ENCODE measurements at regions not wholly inside any gene's neighbourhood (a gene's known extent, or its start where the extent isn't known, plus 50 kb on each side); places are given as distances from the start of the nearest gene placed in this dataset.

DNA sequence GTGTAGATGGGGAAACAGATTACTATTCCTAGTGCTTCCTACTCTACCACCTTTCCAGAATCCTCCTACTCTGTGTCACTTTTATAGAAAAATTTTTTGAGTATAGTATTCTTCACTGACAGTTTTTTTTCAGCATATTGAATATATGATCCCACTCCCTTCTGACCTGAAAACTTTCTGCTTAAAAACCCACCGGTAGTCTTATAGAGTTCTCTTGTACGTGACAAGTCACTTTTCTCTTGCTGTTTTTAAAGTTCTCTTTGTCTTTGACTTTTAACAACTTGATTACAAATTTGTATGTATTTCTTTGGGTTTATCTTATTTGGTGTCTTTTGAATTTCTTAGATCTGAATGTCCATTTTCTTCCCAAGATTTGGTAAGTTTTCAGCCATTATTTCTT lies 133.6 kb upstream of the SLC38A2 start:
- no peaks in the 10 kb centered on the region; the same call in 1 of the 2 replicates for H3K23me2 ChIP-seq (ENCODE audit: low read depth, low read length)
- no peak overlapping the region for H3K23ac ChIP-seq (ENCODE audit: insufficient read length)
- H3K18ac ChIP-seq (ENCODE audit: extremely low read depth, low read length), result no peak overlapping the region
- no peak overlapping the region for H3K4me3 ChIP-seq (ENCODE audit: extremely low read depth in 1 of 4, insufficient read depth in 2 of 4, low read depth in 3 of 4, low read length in 4 of 4)
- peaks cover 11 to 16% of the 10 kb centered on the region in 2 experiments for H3K9me3 ChIP-seq (ENCODE audit: insufficient read depth in 2 of 2, low read depth in 1 of 2, low read length in 1 of 2)
- H4K5ac ChIP-seq (ENCODE audit: insufficient read length, low read depth, low read length), result no peak overlapping the region
- ChIA-PET CTCF (ENCODE audit: partially characterized antibody) (interaction anchor here (1.1 kb wide), 1 partner anchor 128 kb away, joined by 4 read pairs; no protein-coding TSS in a partner anchor), POLR2A (ENCODE audit: partially characterized antibody) (no interaction called here)
- H2AK5ac ChIP-seq (ENCODE audit: low read depth, low read length), result no peak overlapping the region
- no peak overlapping the region for H2BK120ac ChIP-seq (replicated peaks; ENCODE audit: low read depth, low read length)
- H4K8ac ChIP-seq (ENCODE audit: extremely low read depth, insufficient read depth, low read length), result no peak overlapping the region
- H3K14ac ChIP-seq (ENCODE audit: insufficient read length), result no peak overlapping the region
- DNase-seq (ENCODE audit: low read depth in 1 of 2, low spot score in 2 of 2) (no peak), FAIRE-seq (no peak)
- no peaks in the 10 kb centered on the region for H3K79me1 ChIP-seq (ENCODE audit: low read depth, low read length)
- H3K27ac ChIP-seq (ENCODE audit: low read depth, low read length), result no peak overlapping the region
- H4K91ac ChIP-seq (replicated peaks; ENCODE audit: insufficient read length, low read length), result no peak overlapping the region
- 96% methylated on average over 2 of the region's 2 CpGs; no CpG with 5 or more reads in 1 of the 2 experiments for WGBS, 2 experiments (ENCODE audit: extremely low coverage in 1 of 2, insufficient coverage in 1 of 2, insufficient read length in 1 of 2, insufficient replicate concordance in 2 of 2, low coverage in 1 of 2, low lambda C conversion rate in 2 of 2, missing lambda C conversion rate in 1 of 2)
- H4K20me1 ChIP-seq (replicated peaks in 1 of 2; ENCODE audit: control insufficient read depth in 1 of 2, insufficient read depth in 2 of 2, low read length in 2 of 2), result no peaks in the 10 kb centered on the region
- no peak for TF ChIP-seq SP4 (IDR thresholded peaks at IDR 0.05; ENCODE audit: low read length)
- TF ChIP-seq FOSL1 (IDR thresholded peaks at IDR 0.05; ENCODE audit: insufficient read depth, low read depth, low read length), result no peak
- no peak for TF ChIP-seq POLR2AphosphoS5 (IDR thresholded peaks at IDR 0.05; ENCODE audit: low read depth, low read length)
- no peak for TF ChIP-seq GTF2F1 (IDR thresholded peaks at IDR 0.05; ENCODE audit: borderline replicate concordance, low read depth, low read length)
- TF ChIP-seq, protein P1, sequence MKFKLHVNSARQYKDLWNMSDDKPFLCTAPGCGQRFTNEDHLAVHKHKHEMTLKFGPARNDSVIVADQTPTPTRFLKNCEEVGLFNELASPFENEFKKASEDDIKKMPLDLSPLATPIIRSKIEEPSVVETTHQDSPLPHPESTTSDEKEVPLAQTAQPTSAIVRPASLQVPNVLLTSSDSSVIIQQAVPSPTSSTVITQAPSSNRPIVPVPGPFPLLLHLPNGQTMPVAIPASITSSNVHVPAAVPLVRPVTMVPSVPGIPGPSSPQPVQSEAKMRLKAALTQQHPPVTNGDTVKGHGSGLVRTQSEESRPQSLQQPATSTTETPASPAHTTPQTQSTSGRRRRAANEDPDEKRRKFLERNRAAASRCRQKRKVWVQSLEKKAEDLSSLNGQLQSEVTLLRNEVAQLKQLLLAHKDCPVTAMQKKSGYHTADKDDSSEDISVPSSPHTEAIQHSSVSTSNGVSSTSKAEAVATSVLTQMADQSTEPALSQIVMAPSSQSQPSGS (IDR thresholded peaks at IDR 0.05; ENCODE audit: low read length), result no peak
- TF ChIP-seq TEAD4 (IDR thresholded peaks at IDR 0.05; ENCODE audit: low read depth, low read length), result no peak
- no peak for TF ChIP-seq CEBPB (IDR thresholded peaks at IDR 0.05; ENCODE audit: low read depth, low read length)
- no peak for TF ChIP-seq ZNF274 (IDR thresholded peaks at IDR 0.05; ENCODE audit: borderline replicate concordance, extremely low read depth, low read length)
- no peak for TF ChIP-seq CTBP2 (IDR thresholded peaks at IDR 0.05; ENCODE audit: borderline replicate concordance, insufficient read depth, insufficient read length, low read length)
- TF ChIP-seq RAD21 (IDR thresholded peaks at IDR 0.05 in 1 of 2, conservative IDR thresholded peaks at IDR 0.05 in 1 of 2; ENCODE audit: low read depth in 2 of 2, low read length in 2 of 2), result no peak
- no peak for TF ChIP-seq CBX8 (IDR thresholded peaks at IDR 0.05; ENCODE audit: borderline replicate concordance, low read depth, low read length)
- TF ChIP-seq POLR2A (IDR thresholded peaks at IDR 0.05; ENCODE audit: control extremely low read depth in 1 of 2, low read depth in 2 of 2, low read length in 2 of 2), result no peak
- TF ChIP-seq JUN (IDR thresholded peaks at IDR 0.05; ENCODE audit: low read depth, low read length), result no peak
- no peak for TF ChIP-seq NANOG (IDR thresholded peaks at IDR 0.05; ENCODE audit: insufficient read depth, low read depth, low read length, poor library complexity, severe bottlenecking)
- H3K4me1 ChIP-seq (replicated peaks in 1 of 4; ENCODE audit: control insufficient read depth in 3 of 4, insufficient read depth in 4 of 4, low read length in 3 of 4), result no peaks in the 10 kb centered on the region
- H2BK12ac ChIP-seq (ENCODE audit: low read depth, low read length), result no peak overlapping the region
- H2AFZ ChIP-seq (ENCODE audit: low read length), result no peak overlapping the region
- H3K4ac ChIP-seq (replicated peaks; ENCODE audit: insufficient read length, low read depth, low read length), result no peak overlapping the region
- no peak overlapping the region for H2BK5ac ChIP-seq (ENCODE audit: low read depth, low read length)
- H3K79me2 ChIP-seq (ENCODE audit: control insufficient read depth in 1 of 2, insufficient read depth in 2 of 2, low read length in 2 of 2), result no peaks in the 10 kb centered on the region
- H2BK15ac ChIP-seq (ENCODE audit: low read length), result no peak overlapping the region
- H3K4me2 ChIP-seq (ENCODE audit: insufficient read depth in 1 of 2, low read depth in 2 of 2, low read length in 2 of 2), result no peak overlapping the region
- no peak overlapping the region for H2BK20ac ChIP-seq (ENCODE audit: low read length)
- no peaks in the 10 kb centered on the region for H3K27me3 ChIP-seq (replicated peaks in 1 of 4; ENCODE audit: control insufficient read depth in 3 of 4, extremely low read depth in 1 of 4, insufficient read depth in 3 of 4, low read length in 3 of 4)
- H3K9ac ChIP-seq (replicated peaks in 1 of 4; ENCODE audit: extremely low read depth in 1 of 4, low read depth in 3 of 4, low read length in 3 of 4), result no peak overlapping the region
- no peak overlapping the region for H3K56ac ChIP-seq (replicated peaks; ENCODE audit: insufficient read length, low read depth, low read length)
- H3K36me3 ChIP-seq (ENCODE audit: control insufficient read depth in 2 of 4, insufficient read depth in 4 of 4, low read length in 3 of 4), result peaks cover 0 to 3% (median 0%) of the 10 kb centered on the region in 4 experiments; a peak in 2 of 8 replicates
